ENCODE measurements at regions not wholly inside any gene's neighbourhood (a gene's known extent, or its start where the extent isn't known, plus 50 kb on each side); places are given as distances from the start of the nearest gene placed in this dataset.

DNA sequence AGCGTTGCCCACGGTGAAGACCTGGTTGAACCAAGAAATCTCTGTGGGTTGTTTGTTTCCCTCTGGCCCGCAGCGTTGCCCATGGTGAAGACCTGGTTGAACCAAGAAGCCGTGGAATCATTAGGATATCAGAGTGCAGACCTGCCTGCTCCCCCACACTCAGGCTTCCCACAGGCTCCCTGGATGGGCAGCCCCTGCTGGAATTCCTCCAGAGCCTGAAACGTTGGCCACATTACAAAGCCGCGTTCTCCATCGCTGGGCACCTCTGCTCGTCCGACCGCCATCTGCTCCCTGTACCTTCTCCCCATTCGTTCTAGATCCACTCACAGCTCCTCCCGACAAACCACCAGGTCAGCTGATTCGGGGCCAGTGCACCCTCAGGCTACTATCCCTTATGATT, 266.9 kb upstream of the SHH start:
- no peaks in the 10 kb centered on the region for H3K27me3 ChIP-seq
- no peak overlapping the region for H3K27ac ChIP-seq
- no peaks in the 10 kb centered on the region for H3K4me1 ChIP-seq
- no peak overlapping the region for H3K4me3 ChIP-seq
- 85 to 90% methylated on average over 7 to 13 of the region's 15 CpGs for WGBS, 2 donors (ENCODE audit: low coverage in 1 of 2)
- no peaks in the 10 kb centered on the region for H3K9me3 ChIP-seq
- no peak for TF ChIP-seq EP300 (IDR thresholded peaks at IDR 0.05)
- no peak for TF ChIP-seq POLR2AphosphoS5 (IDR thresholded peaks at IDR 0.05)
- no peak for TF ChIP-seq POLR2A (IDR thresholded peaks at IDR 0.05)
- TF ChIP-seq CTCF (IDR thresholded peaks at IDR 0.05), result no peak
- no peak for ATAC-seq
- H3K36me3 ChIP-seq, result no peaks in the 10 kb centered on the region

DNA sequence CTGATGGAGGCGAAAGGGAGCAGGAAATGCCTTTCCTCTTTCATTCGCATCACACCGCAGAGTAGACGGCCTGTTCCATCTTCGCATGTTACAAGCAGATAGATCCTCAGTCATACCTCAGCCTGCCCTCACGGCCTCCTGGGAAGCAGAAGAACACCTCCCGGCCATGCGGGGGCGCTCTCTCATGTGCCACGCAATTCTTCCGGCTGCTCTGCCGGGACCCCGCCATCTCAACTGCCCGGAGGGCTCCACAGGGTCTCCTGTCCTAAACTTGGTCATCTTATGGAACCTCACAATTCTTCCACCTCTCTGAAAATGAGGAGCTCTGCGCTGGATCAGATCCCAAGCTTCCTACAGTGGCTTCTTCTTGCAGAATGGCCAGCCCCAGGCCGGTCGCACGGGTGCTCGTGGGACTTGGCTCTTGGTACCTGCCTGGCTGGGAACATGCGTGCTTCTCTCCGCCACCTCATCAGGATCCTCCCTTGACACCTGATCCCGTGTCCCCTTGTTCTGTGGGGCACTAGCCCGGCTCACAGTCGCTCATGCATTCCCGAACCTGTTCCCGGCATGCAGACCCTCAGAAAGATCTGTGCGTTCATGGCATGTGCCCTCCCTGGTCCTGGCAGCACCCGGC, 262.8 kb upstream of the SHH start:
- ATAC-seq, result no peak
- 84% methylated on average over 6 to 23 of the region's 28 CpGs for WGBS, 2 donors (ENCODE audit: low coverage in 1 of 2)
- H3K27ac ChIP-seq, result no peak overlapping the region
- no peaks in the 10 kb centered on the region for H3K27me3 ChIP-seq
- H3K9me3 ChIP-seq, result no peaks in the 10 kb centered on the region
- no peak overlapping the region for H3K4me3 ChIP-seq
- no peaks in the 10 kb centered on the region for H3K36me3 ChIP-seq
- H3K4me1 ChIP-seq, result no peaks in the 10 kb centered on the region
- TF ChIP-seq EP300 (IDR thresholded peaks at IDR 0.05) (no peak), POLR2A (IDR thresholded peaks at IDR 0.05) (no peak), POLR2AphosphoS5 (IDR thresholded peaks at IDR 0.05) (no peak), CTCF (IDR thresholded peaks at IDR 0.05) (no peak)

- no peak overlapping the region for H3K27ac ChIP-seq
- no peak for ATAC-seq
- 48 to 62% methylated on average over 5 to 7 of the region's 11 CpGs for WGBS, 2 donors (ENCODE audit: low coverage in 1 of 2)
- no peaks in the 10 kb centered on the region for H3K27me3 ChIP-seq
- H3K4me1 ChIP-seq, result no peaks in the 10 kb centered on the region
- TF ChIP-seq CTCF (IDR thresholded peaks at IDR 0.05), result no peak
- TF ChIP-seq EP300 (IDR thresholded peaks at IDR 0.05), result no peak
- no peak for TF ChIP-seq POLR2A (IDR thresholded peaks at IDR 0.05)
- TF ChIP-seq POLR2AphosphoS5 (IDR thresholded peaks at IDR 0.05), result no peak
- no peak overlapping the region for H3K4me3 ChIP-seq
- no peaks in the 10 kb centered on the region for H3K36me3 ChIP-seq
- no peaks in the 10 kb centered on the region for H3K9me3 ChIP-seq
Observed at GRCh38 chr7:156074084-156074483, 261.8 kb upstream of the SHH start.

GRCh38 chr7:156073366-156074052, 261.2 kb upstream of the SHH start:
- Histone ChIP-seq H3K27ac (no peak overlapping the region), H3K9me3 (no peaks in the 10 kb centered on the region), H3K4me1 (no peaks in the 10 kb centered on the region), H3K27me3 (no peaks in the 10 kb centered on the region), H3K4me3 (no peak overlapping the region), H3K36me3 (no peaks in the 10 kb centered on the region)
- no peak for ATAC-seq
- WGBS, 2 donors (ENCODE audit: low coverage in 1 of 2), result 78 to 86% methylated on average over 8 to 11 of the region's 13 CpGs
- TF ChIP-seq POLR2AphosphoS5 (IDR thresholded peaks at IDR 0.05) (no peak), POLR2A (IDR thresholded peaks at IDR 0.05) (no peak), EP300 (IDR thresholded peaks at IDR 0.05) (no peak), CTCF (IDR thresholded peaks at IDR 0.05) (no peak)

GRCh38 chr7:156071612-156072011, 259.3 kb upstream of the SHH start:
- ATAC-seq, result no peak
- no peak for TF ChIP-seq EP300 (IDR thresholded peaks at IDR 0.05)
- TF ChIP-seq CTCF (IDR thresholded peaks at IDR 0.05), result no peak
- no peak for TF ChIP-seq POLR2A (IDR thresholded peaks at IDR 0.05)
- no peak for TF ChIP-seq POLR2AphosphoS5 (IDR thresholded peaks at IDR 0.05)
- WGBS, 2 donors (ENCODE audit: low coverage in 1 of 2), result 100% methylated on average over 4 of the region's 13 CpGs; no CpG with 5 or more reads in 1 of the 2 donors

More at GRCh38 chr7:156071612-156072011, 259.3 kb upstream of the SHH start:
- H3K9me3 ChIP-seq, result no peaks in the 10 kb centered on the region
- H3K27me3 ChIP-seq, result peaks cover 9% of the 10 kb centered on the region
- no peaks in the 10 kb centered on the region for H3K36me3 ChIP-seq
- no peak overlapping the region for H3K4me3 ChIP-seq
- H3K27ac ChIP-seq, result no peak overlapping the region
- no peaks in the 10 kb centered on the region for H3K4me1 ChIP-seq
